IMR-90 (cell line): ENCODE measurements at regions not wholly inside any gene's neighbourhood (a gene's known extent, or its start where the extent isn't known, plus 50 kb on each side); places are given as distances from the start of the nearest gene placed in this dataset.

Source experiments
- ATAC-seq: fragments of 200-7000 bp; cut with Tn5 transposase; 2 replicates; pipeline ENCODE4 v1.9.1; 2020; ENCODE audit warnings: low read depth, mild to moderate bottlenecking, moderate library complexity
- BruUV-seq: library from RNA; stranded (reverse); fragments of 400-500 nt; replicated peaks from 2 replicates; lab custom pipeline; 2021; lab: Mats Ljungman, UMichigan
- CTCF ChIA-PET: fragments of 300-600 bp; formaldehyde crosslinking; extraction: SDS; loops from one replicate; lab custom pipeline; 2021; ENCODE audit warnings: antibody characterized with exemption; lab: Yijun Ruan, JAX
- POLR2A ChIA-PET: fragments of 300-600 bp; sonication (Branson Sonifier 250); formaldehyde crosslinking; loops from one replicate; lab custom pipeline; 2022; ENCODE audit warnings: antibody characterized with exemption; ENCODE audit not compliant: unreplicated experiment; lab: Charles Lee
- DNase-seq: peaks from one replicate; pipeline ENCODE4 v3.0.0; 2013
- H2AFZ ChIP-seq: replicated peaks from 2 replicates; pipeline ENCODE3; 2013; ENCODE audit warnings: low read length, mild to moderate bottlenecking; ENCODE audit not compliant: poor library complexity
- H2AK5ac ChIP-seq: 2 replicates; pipeline ENCODE4 v1.6.1; 2013; ENCODE audit warnings: low read depth, low read length, inconsistent platforms
- H2AK9ac ChIP-seq: replicated peaks from 2 replicates; pipeline ENCODE3; 2013; ENCODE audit warnings: mild to moderate bottlenecking, low read depth, low read length, moderate library complexity; ENCODE audit not compliant: poor library complexity
- H2BK120ac ChIP-seq: 2 replicates; pipeline ENCODE4 v1.6.1; 2013; ENCODE audit warnings: low read depth, low read length, inconsistent platforms
- H2BK15ac ChIP-seq: 3 replicates; pipeline ENCODE4 v1.6.1; 2013; ENCODE audit warnings: low read depth, low read length, inconsistent platforms
- H2BK20ac ChIP-seq: 2 replicates; pipeline ENCODE4 v1.6.1; 2013; ENCODE audit warnings: low read depth, mild to moderate bottlenecking, inconsistent platforms, low read length, moderate library complexity
- H2BK5ac ChIP-seq: 2 replicates; pipeline ENCODE4 v1.6.1; 2013; ENCODE audit warnings: mild to moderate bottlenecking, low read depth, low read length, inconsistent platforms; ENCODE audit not compliant: poor library complexity, severe bottlenecking
- H3K14ac ChIP-seq: replicated peaks from 2 replicates; pipeline ENCODE4 v1.6.1; 2013; ENCODE audit warnings: low read depth, low read length, inconsistent platforms
- H3K18ac ChIP-seq: 2 replicates; pipeline ENCODE4 v1.6.1; 2013; ENCODE audit warnings: low read depth, low read length, control low read depth
- H3K23ac ChIP-seq: 2 replicates; pipeline ENCODE4 v1.6.1; 2013; ENCODE audit warnings: low read depth, low read length, inconsistent platforms
- H3K27ac ChIP-seq: 2 replicates; pipeline ENCODE4 v1.5.1; 2013; ENCODE audit warnings: mild to moderate bottlenecking, control low read depth, low read length; ENCODE audit not compliant: insufficient read depth
- H3K27me3 ChIP-seq: 2 replicates; pipeline ENCODE4 v1.6.1; 2013; ENCODE audit warnings: low read length; ENCODE audit not compliant: control insufficient read depth, insufficient read depth
- H3K36me3 ChIP-seq: 2 replicates; pipeline ENCODE4 v1.6.1; 2013; ENCODE audit warnings: low read length, mixed read lengths; ENCODE audit not compliant: control insufficient read depth, insufficient read depth
- H3K4ac ChIP-seq: 2 replicates; pipeline ENCODE4 v1.6.1; 2013; ENCODE audit warnings: low read depth, low read length, inconsistent platforms
- H3K4me1 ChIP-seq: 2 replicates; pipeline ENCODE4 v1.6.1; 2013; ENCODE audit warnings: low read length, mixed read lengths; ENCODE audit not compliant: control insufficient read depth, insufficient read depth
- H3K4me2 ChIP-seq: 2 replicates; pipeline ENCODE4 v1.6.1; 2013; ENCODE audit warnings: low read depth, mild to moderate bottlenecking, control low read depth, low read length, moderate library complexity
- H3K4me3 ChIP-seq: 2 replicates; pipeline ENCODE4 v1.5.1; 2013; ENCODE audit warnings: low read depth, mild to moderate bottlenecking, control low read depth, low read length, moderate library complexity; ENCODE audit not compliant: insufficient read depth
- H3K56ac ChIP-seq: 2 replicates; pipeline ENCODE4 v1.6.1; 2013; ENCODE audit warnings: low read length, inconsistent platforms; ENCODE audit not compliant: insufficient read depth; ENCODE audit errors: extremely low read depth
- H3K79me1 ChIP-seq, 2 experiments: 2 replicates each; pipeline ENCODE4 v1.6.1; 2013; ENCODE audit warnings: low read length in 2 of 2, inconsistent platforms in 1 of 2, low read depth in 1 of 2
- H3K9ac ChIP-seq: 2 replicates; pipeline ENCODE4 v1.6.1; 2013; ENCODE audit warnings: low read depth, low read length, control low read depth
- H3K9me1 ChIP-seq: 2 replicates; pipeline ENCODE4 v1.6.1; 2013; ENCODE audit warnings: low read length, inconsistent platforms; ENCODE audit not compliant: insufficient read depth
- H3K9me3 ChIP-seq: 2 replicates; pipeline ENCODE4 v1.6.1; 2013; ENCODE audit warnings: low read length; ENCODE audit not compliant: control insufficient read depth, insufficient read depth
- H4K20me1 ChIP-seq: 2 replicates; pipeline ENCODE4 v1.6.1; 2013; ENCODE audit warnings: low read length, inconsistent platforms; ENCODE audit not compliant: insufficient read depth
- H4K5ac ChIP-seq: 2 replicates; pipeline ENCODE4 v1.6.1; 2013; ENCODE audit warnings: mild to moderate bottlenecking, low read depth, low read length, control low read depth
- H4K8ac ChIP-seq, 2 experiments: 2 replicates each; pipeline ENCODE4 v1.6.1; 2013; ENCODE audit warnings: low read depth in 2 of 2, low read length in 2 of 2, control low read depth in 1 of 2, inconsistent platforms in 1 of 2
- H4K91ac ChIP-seq: 2 replicates; pipeline ENCODE4 v1.6.1; 2013; ENCODE audit warnings: low read depth, low read length, inconsistent platforms; ENCODE audit not compliant: insufficient read depth
- BHLHE40 ChIP-seq: fragments of 150-350 bp; IDR thresholded peaks from 2 replicates; pipeline ENCODE4 v1.6.1; 2016; ENCODE audit warnings: mild to moderate bottlenecking, low read depth, low read length
- CHD1 ChIP-seq: IDR thresholded peaks from 2 replicates; pipeline ENCODE4 v1.6.1; 2012; ENCODE audit warnings: low read depth, low read length, improper control_type of control experiment
- ELK1 ChIP-seq: fragments of 150-350 bp; IDR thresholded peaks from 2 replicates; pipeline ENCODE4 v1.6.1; 2016; ENCODE audit warnings: low read depth, mild to moderate bottlenecking, low read length, moderate library complexity, borderline replicate concordance
- FOS ChIP-seq: fragments of 150-350 bp; IDR thresholded peaks from 2 replicates; pipeline ENCODE4 v1.6.1; 2016; ENCODE audit warnings: low read depth, low read length
- MAZ ChIP-seq: IDR thresholded peaks from 2 replicates; pipeline ENCODE4 v1.6.1; 2012; ENCODE audit warnings: low read depth, mild to moderate bottlenecking, low read length, improper control_type of control experiment, moderate library complexity, borderline replicate concordance
- MXI1 ChIP-seq: IDR thresholded peaks from 2 replicates; pipeline ENCODE4 v1.6.1; 2012; ENCODE audit warnings: low read depth, mild to moderate bottlenecking, low read length, moderate library complexity, borderline replicate concordance
- NFE2L2 ChIP-seq: fragments of 150-350 bp; IDR thresholded peaks from 2 replicates; pipeline ENCODE4 v1.6.1; 2016; ENCODE audit warnings: low read depth, mild to moderate bottlenecking, low read length
- POLR2A ChIP-seq: IDR thresholded peaks from 2 replicates; pipeline ENCODE4 v1.6.1; 2012; ENCODE audit warnings: mild to moderate bottlenecking, low read depth, low read length
- RAD21 ChIP-seq: IDR thresholded peaks from 2 replicates; pipeline ENCODE4 v1.6.1; 2012; ENCODE audit warnings: low read length, improper control_type of control experiment
- RCOR1 ChIP-seq: IDR thresholded peaks from 2 replicates; pipeline ENCODE4 v1.6.1; 2012; ENCODE audit warnings: mild to moderate bottlenecking, low read length, improper control_type of control experiment; ENCODE audit not compliant: insufficient replicate concordance
- RFX5 ChIP-seq: IDR thresholded peaks from 2 replicates; pipeline ENCODE4 v1.8.0; 2012; ENCODE audit warnings: low read depth, mild to moderate bottlenecking, low read length, moderate library complexity
- WGBS, 2 experiments: methylation state at CpG; one replicate each; pipeline versions ENCODE4 v1.1.5 to v1.1.7; 2013; ENCODE audit warnings: missing lambda C conversion rate in 2 of 2; ENCODE audit not compliant: insufficient read length in 1 of 2; ENCODE audit errors: extremely low coverage in 2 of 2; 5-methylcytosine and 5-hydroxymethylcytosine counted together
- dilution Hi-C: fragments of 300-500 bp; cut with HindIII; formaldehyde crosslinking; loops from one replicate; pipeline ENCODE4 v1.14.3; 2018; ENCODE audit warnings: low sequenced_read_pairs; ENCODE audit not compliant: unreplicated experiment
- in situ Hi-C: fragments of 300-500 bp; cut with MboI; formaldehyde crosslinking; loops from 3 replicates; pipeline ENCODE4 v1.14.3; 2019; ENCODE audit warnings: low sequenced_read_pairs, inconsistent platforms, mixed read lengths
- intact Hi-C: fragments of 100-400 bp; cut with micrococcal nuclease; formaldehyde crosslinking; loops from 2 replicates; pipeline ENCODE4 v1.10.0; 2022
- TF ChIP-seq, protein P1 (sequence below): conservative IDR thresholded peaks from 2 replicates; pipeline ENCODE4 v1.5.1; 2012; ENCODE audit warnings: mild to moderate bottlenecking, low read depth, low read length, improper control_type of control experiment

DNA sequence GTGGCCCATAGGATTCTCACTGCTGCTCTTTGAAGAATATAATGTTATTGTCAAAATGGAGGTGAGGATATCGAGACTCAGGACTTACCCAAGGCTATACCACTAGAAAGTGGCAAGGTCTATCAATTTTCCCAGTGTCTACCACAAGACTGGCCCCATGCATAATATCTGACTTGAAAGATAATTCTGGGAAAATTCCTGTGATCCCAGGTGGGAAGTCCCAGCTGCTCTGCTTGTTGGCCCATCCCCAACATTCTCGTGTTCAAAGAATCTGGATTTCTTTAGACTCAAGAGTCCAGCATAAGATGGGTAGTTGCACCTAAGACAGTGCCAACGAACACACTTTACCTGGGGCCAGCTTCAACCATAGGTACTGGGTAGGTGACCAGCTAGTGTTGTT, 120.7 kb upstream of the DTNBP1 start:
- in situ Hi-C loops, result no loop called here
- Histone ChIP-seq H3K9me1 (no peaks in the 10 kb centered on the region), H2AK5ac (no peak overlapping the region), H2BK20ac (no peak overlapping the region), H3K23ac (no peak overlapping the region), H3K14ac (no peak overlapping the region), H3K4me3 (no peak overlapping the region), H3K4me1 (no peaks in the 10 kb centered on the region), H3K79me1 (no peaks in the 10 kb centered on the region), H4K5ac (no peak overlapping the region), H2AFZ (no peak overlapping the region), H4K91ac (no peak overlapping the region), H2BK5ac (no peak overlapping the region), H2BK15ac (no peak overlapping the region), H3K4ac (no peak overlapping the region), H4K20me1 (no peaks in the 10 kb centered on the region), H3K36me3 (no peaks in the 10 kb centered on the region), H3K27ac (no peak overlapping the region), H3K9me3 (no peaks in the 10 kb centered on the region), H2AK9ac (no peak overlapping the region), H3K56ac (no peak overlapping the region), H3K9ac (no peak overlapping the region), H3K18ac (no peak overlapping the region), H3K4me2 (no peak overlapping the region), H3K27me3 (peaks cover 13% of the 10 kb centered on the region), H2BK120ac (no peak overlapping the region), H4K8ac (no peak overlapping the region)
- ChIA-PET POLR2A (no interaction called here), CTCF (no interaction called here)
- ATAC-seq (no peak), DNase-seq (no peak)
- BruUV-seq, result no TSS peak
- TF ChIP-seq ELK1, result no peak
- no peak for TF ChIP-seq RFX5
- no peak for TF ChIP-seq POLR2A
- TF ChIP-seq MAZ, result no peak
- no peak for TF ChIP-seq CHD1
- TF ChIP-seq NFE2L2, result no peak
- TF ChIP-seq FOS, result no peak
- TF ChIP-seq BHLHE40, result no peak
- no peak for TF ChIP-seq RAD21
- no peak for TF ChIP-seq RCOR1
- TF ChIP-seq, protein P1, sequence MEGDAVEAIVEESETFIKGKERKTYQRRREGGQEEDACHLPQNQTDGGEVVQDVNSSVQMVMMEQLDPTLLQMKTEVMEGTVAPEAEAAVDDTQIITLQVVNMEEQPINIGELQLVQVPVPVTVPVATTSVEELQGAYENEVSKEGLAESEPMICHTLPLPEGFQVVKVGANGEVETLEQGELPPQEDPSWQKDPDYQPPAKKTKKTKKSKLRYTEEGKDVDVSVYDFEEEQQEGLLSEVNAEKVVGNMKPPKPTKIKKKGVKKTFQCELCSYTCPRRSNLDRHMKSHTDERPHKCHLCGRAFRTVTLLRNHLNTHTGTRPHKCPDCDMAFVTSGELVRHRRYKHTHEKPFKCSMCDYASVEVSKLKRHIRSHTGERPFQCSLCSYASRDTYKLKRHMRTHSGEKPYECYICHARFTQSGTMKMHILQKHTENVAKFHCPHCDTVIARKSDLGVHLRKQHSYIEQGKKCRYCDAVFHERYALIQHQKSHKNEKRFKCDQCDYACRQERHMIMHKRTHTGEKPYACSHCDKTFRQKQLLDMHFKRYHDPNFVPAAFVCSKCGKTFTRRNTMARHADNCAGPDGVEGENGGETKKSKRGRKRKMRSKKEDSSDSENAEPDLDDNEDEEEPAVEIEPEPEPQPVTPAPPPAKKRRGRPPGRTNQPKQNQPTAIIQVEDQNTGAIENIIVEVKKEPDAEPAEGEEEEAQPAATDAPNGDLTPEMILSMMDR, result no peak
- TF ChIP-seq MXI1, result no peak
- intact Hi-C loops, result no loop called here
- WGBS, 2 experiments, result no CpG with 5 or more reads among the region's 3 CpGs
- dilution Hi-C loops, result no loop called here
